ENCODE measurements at regions not wholly inside any gene's neighbourhood (a gene's known extent, or its start where the extent isn't known, plus 50 kb on each side); places are given as distances from the start of the nearest gene placed in this dataset.

- DNase-seq (ENCODE audit: extremely low read depth in 1 of 11, low read depth in 9 of 11, low spot score in 4 of 11), result no peak
These were observed 655.0 kb upstream of the CAMK1G start for GRCh38 chr1:208928349-208929010.

- DNase-seq (ENCODE audit: extremely low read depth in 1 of 11, low read depth in 9 of 11, low spot score in 4 of 11), result no peak
These were observed 653.9 kb upstream of the CAMK1G start for GRCh38 chr1:208929575-208929974.

GRCh38 chr1:208931936-208932335, 651.6 kb upstream of the CAMK1G start:
- DNase-seq (ENCODE audit: extremely low read depth in 1 of 11, low read depth in 9 of 11, low spot score in 4 of 11), result no peak

- no peak for DNase-seq (ENCODE audit: extremely low read depth in 1 of 11, low read depth in 9 of 11, low spot score in 4 of 11)
These were observed 649.5 kb upstream of the CAMK1G start for GRCh38 chr1:208933984-208934525.

- no peak for DNase-seq (ENCODE audit: extremely low read depth in 1 of 11, low read depth in 9 of 11, low spot score in 4 of 11)
These were observed 648.6 kb upstream of the CAMK1G start for GRCh38 chr1:208934933-208935332.

GRCh38 chr1:208935517-208936187, 647.9 kb upstream of the CAMK1G start:
- no peak for DNase-seq (ENCODE audit: extremely low read depth in 1 of 11, low read depth in 9 of 11, low spot score in 4 of 11)

- no peak for DNase-seq (ENCODE audit: extremely low read depth in 1 of 11, low read depth in 9 of 11, low spot score in 4 of 11)
These were observed 643.9 kb upstream of the CAMK1G start for GRCh38 chr1:208939537-208940085.

GRCh38 chr1:208942394-208943130, 641.0 kb upstream of the CAMK1G start:
- no peak for DNase-seq (ENCODE audit: extremely low read depth in 1 of 11, low read depth in 9 of 11, low spot score in 4 of 11)

GRCh38 chr1:208943291-208943690, 640.2 kb upstream of the CAMK1G start:
- DNase-seq (ENCODE audit: extremely low read depth in 1 of 11, low read depth in 9 of 11, low spot score in 4 of 11), result no peak

- no peak for DNase-seq (ENCODE audit: extremely low read depth in 1 of 11, low read depth in 9 of 11, low spot score in 4 of 11)
These were observed 638.5 kb upstream of the CAMK1G start for GRCh38 chr1:208944981-208945451.

GRCh38 chr1:208950206-208950605, 633.3 kb upstream of the CAMK1G start:
- no peak for DNase-seq (ENCODE audit: extremely low read depth in 1 of 11, low read depth in 9 of 11, low spot score in 4 of 11)

GRCh38 chr1:208951026-208951525, 632.4 kb upstream of the CAMK1G start:
- no peak for DNase-seq (ENCODE audit: extremely low read depth in 1 of 11, low read depth in 9 of 11, low spot score in 4 of 11)

GRCh38 chr1:208951908-208952307, 631.6 kb upstream of the CAMK1G start:
- DNase-seq (ENCODE audit: extremely low read depth in 1 of 11, low read depth in 9 of 11, low spot score in 4 of 11), result peak in 3 of 11 donors; percentile 31 to 34 (median 33)

- DNase-seq (ENCODE audit: extremely low read depth in 1 of 11, low read depth in 9 of 11, low spot score in 4 of 11), result no peak
These were observed 620.6 kb upstream of the CAMK1G start for GRCh38 chr1:208962867-208963266.

- no peak for DNase-seq (ENCODE audit: extremely low read depth in 1 of 11, low read depth in 9 of 11, low spot score in 4 of 11)
These were observed 618.2 kb upstream of the CAMK1G start for GRCh38 chr1:208965351-208965750.

GRCh38 chr1:208967334-208967733, 616.2 kb upstream of the CAMK1G start:
- no peak for DNase-seq (ENCODE audit: extremely low read depth in 1 of 11, low read depth in 9 of 11, low spot score in 4 of 11)

GRCh38 chr1:208974717-208975116, 608.8 kb upstream of the CAMK1G start:
- DNase-seq (ENCODE audit: extremely low read depth in 1 of 11, low read depth in 9 of 11, low spot score in 4 of 11), result no peak

- no peak for DNase-seq (ENCODE audit: extremely low read depth in 1 of 11, low read depth in 9 of 11, low spot score in 4 of 11)
These were observed 608.1 kb upstream of the CAMK1G start for GRCh38 chr1:208975456-208975855.

- no peak for DNase-seq (ENCODE audit: extremely low read depth in 1 of 11, low read depth in 9 of 11, low spot score in 4 of 11)
These were observed 606.5 kb upstream of the CAMK1G start for GRCh38 chr1:208977012-208977411.
